Heart left ventricle (tissue), 13 donors: ENCODE measurements at regions not wholly inside any gene's neighbourhood (a gene's known extent, or its start where the extent isn't known, plus 50 kb on each side); places are given as distances from the start of the nearest gene placed in this dataset.

Experiments
- POLR2A ChIP-seq, 2 donors: fragments of 450-650 bp; IDR thresholded peaks; one replicate each; pipeline ENCODE4 v1.6.1; 2017; ENCODE audit warnings: antibody characterized with exemption in 2 of 2, mild to moderate bottlenecking in 2 of 2, moderate library complexity in 2 of 2
- TF ChIP-seq, protein P1 (sequence below), 12 donors: fragments of 200-600 bp; sonication (generic) in 4 of 12; IDR thresholded peaks; one replicate each; pipeline versions ENCODE4 v1.5.0 to v1.8.0; 2018 to 2022; ENCODE audit warnings: antibody characterized with exemption in 12 of 12, mild to moderate bottlenecking in 5 of 12
- donor health status: ischemic (EF 13 %, LVEDD 7.1; RV severe dilation, severe dysfunction).
- donor health status: DM: no; HTN: yes; CAD: no.
- donor health status: DM: no; HTN: no; CAD: no.
- donor health status: ischemic (EF 25% LVEDD 6.9; RV normal size, moderate dysfunction).
- donor health status: ischemic (EF 25% LVEDD 5.7; RV mildly dilated, moderate dysfunction).
- donor health status: ischemic (EF 35%, LVEDD 5.7; RV mildly dilated, moderate dysfunction).
- donor health status: nonischemic (EF 11% LVEDD 7.7; RV severe dilation, severe dysfunction).
- donor health status: DM: yes; HTN: yes; CAD: no.
- donor health status: PGD.
- donor health status: ischemic (EF 29% LVEDD 5.4; RV normal size, mild dysfunction).
- donor health status: nonischemic (EF 23%, LVEDD 6.1; RV moderate dilation, normal function).

DNA sequence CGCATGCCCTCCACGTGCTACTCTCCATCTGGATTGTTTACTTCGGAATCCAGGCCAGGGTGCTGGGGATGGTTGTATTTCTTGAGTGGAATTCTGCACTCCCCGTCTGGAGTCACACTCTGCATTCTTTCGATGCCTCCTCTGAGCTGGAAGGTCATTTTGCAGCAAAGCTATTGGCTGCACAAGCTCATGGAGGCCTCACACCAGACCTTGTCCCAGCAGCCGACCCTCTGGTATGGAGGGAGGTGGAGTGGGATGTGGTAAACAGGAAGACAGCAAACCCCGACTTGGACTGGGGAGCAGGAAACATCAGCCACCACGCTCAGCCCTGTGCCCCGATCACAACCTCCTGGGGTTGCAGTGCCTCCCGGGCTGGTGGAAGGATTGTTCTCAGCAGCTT lies 225.3 kb upstream of the LNX1 start:
- no peak for TF ChIP-seq POLR2A (IDR thresholded peaks at IDR 0.05)
- TF ChIP-seq, protein P1, sequence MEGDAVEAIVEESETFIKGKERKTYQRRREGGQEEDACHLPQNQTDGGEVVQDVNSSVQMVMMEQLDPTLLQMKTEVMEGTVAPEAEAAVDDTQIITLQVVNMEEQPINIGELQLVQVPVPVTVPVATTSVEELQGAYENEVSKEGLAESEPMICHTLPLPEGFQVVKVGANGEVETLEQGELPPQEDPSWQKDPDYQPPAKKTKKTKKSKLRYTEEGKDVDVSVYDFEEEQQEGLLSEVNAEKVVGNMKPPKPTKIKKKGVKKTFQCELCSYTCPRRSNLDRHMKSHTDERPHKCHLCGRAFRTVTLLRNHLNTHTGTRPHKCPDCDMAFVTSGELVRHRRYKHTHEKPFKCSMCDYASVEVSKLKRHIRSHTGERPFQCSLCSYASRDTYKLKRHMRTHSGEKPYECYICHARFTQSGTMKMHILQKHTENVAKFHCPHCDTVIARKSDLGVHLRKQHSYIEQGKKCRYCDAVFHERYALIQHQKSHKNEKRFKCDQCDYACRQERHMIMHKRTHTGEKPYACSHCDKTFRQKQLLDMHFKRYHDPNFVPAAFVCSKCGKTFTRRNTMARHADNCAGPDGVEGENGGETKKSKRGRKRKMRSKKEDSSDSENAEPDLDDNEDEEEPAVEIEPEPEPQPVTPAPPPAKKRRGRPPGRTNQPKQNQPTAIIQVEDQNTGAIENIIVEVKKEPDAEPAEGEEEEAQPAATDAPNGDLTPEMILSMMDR (IDR thresholded peaks at IDR 0.05): no peak
